Vagina (tissue), 2 donors: ENCODE measurements at regions not wholly inside any gene's neighbourhood (a gene's known extent, or its start where the extent isn't known, plus 50 kb on each side); places are given as distances from the start of the nearest gene placed in this dataset.

Source experiments
- POLR2A ChIP-seq, 2 donors: fragments of 450-650 bp; IDR thresholded peaks; one replicate each; pipeline ENCODE4 v1.6.1; 2017; ENCODE audit warnings: antibody characterized with exemption in 2 of 2, mild to moderate bottlenecking in 2 of 2, moderate library complexity in 2 of 2
- POLR2AphosphoS5 ChIP-seq, 2 donors: sonication (generic); formaldehyde crosslinking; IDR thresholded peaks; one replicate each; pipeline ENCODE4 v1.9.0; 2017; ENCODE audit warnings: antibody characterized with exemption in 2 of 2, mild to moderate bottlenecking in 2 of 2, low read depth in 1 of 2; ENCODE audit not compliant: insufficient read depth in 1 of 2

- no peak for TF ChIP-seq POLR2AphosphoS5 (IDR thresholded peaks at IDR 0.05; ENCODE audit: insufficient read depth in 1 of 2, low read depth in 1 of 2)
- TF ChIP-seq POLR2A (IDR thresholded peaks at IDR 0.05), result no peak
Measured at GRCh38 chr15:66881173-66881905, 179.3 kb downstream of the SMAD6 start.
